ENCODE measurements at regions not wholly inside any gene's neighbourhood (a gene's known extent, or its start where the extent isn't known, plus 50 kb on each side); places are given as distances from the start of the nearest gene placed in this dataset.

- Mint-ChIP-seq H3K36me3 (no peaks in the 10 kb centered on the region), H3K9me3 (no peaks in the 10 kb centered on the region), H3K27ac (no peak overlapping the region)
- no peak for ATAC-seq
- no peak for DNase-seq (ENCODE audit: low spot score in 2 of 2)
Observed at GRCh38 chr9:120258096-120258495, 321.9 kb downstream of the CDK5RAP2 start.

- no peaks in the 10 kb centered on the region for H3K36me3 Mint-ChIP-seq
- H3K27ac Mint-ChIP-seq = no peak overlapping the region
- DNase-seq (ENCODE audit: low spot score in 2 of 2) (no peak), ATAC-seq (no peak)
- H3K9me3 Mint-ChIP-seq = no peaks in the 10 kb centered on the region
Observed at GRCh38 chr9:120257483-120257882, 322.5 kb downstream of the CDK5RAP2 start.

DNA sequence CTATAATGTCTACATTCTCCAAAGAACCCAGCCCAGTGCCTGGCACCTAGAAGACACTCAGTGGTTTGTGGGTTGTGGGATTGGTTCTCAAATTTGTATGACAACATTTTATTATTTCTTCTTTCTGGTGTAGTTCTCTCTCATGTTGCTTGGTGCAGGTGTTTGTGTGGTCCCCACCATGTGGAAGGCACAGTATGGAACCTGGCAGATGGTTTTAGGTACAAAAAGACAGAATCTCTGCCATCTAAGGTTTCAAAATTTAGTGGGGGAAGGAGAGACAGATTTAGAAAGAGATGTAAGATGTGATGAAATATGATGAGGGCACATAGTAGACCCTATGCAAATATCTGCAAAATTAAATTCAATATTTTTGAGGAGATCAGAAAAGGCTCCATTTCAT lies 323.8 kb downstream of the CDK5RAP2 start:
- DNase-seq (ENCODE audit: low spot score in 2 of 2) = no peak
- H3K9me3 Mint-ChIP-seq = peaks cover 0 to under 1% of the 10 kb centered on the region in 2 donors
- no peak for ATAC-seq
- H3K36me3 Mint-ChIP-seq = no peaks in the 10 kb centered on the region
- H3K27ac Mint-ChIP-seq = no peak overlapping the region

DNA sequence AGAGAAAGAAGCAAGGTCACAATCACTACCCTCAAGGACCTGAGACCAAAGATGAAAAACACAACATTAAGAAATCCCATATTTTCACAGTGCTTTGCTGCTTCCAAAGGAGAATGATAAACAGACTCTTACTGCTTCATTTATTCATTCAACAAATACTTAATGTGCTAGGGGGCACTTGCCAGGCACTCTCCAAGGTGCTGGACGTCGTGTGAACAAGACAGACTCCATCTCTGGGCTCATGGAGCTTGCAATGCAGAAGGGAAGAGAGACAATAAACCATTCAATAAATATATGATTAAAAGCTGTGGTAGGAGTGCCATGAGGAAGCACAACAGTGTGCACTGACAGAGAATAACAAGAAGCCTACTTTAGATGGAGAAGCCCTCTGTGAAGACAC lies 327.7 kb downstream of the CDK5RAP2 start:
- H3K36me3 Mint-ChIP-seq = no peaks in the 10 kb centered on the region
- no peak for ATAC-seq
- peaks cover 0 to 3% of the 10 kb centered on the region in 2 donors for H3K9me3 Mint-ChIP-seq
- DNase-seq (ENCODE audit: low spot score in 2 of 2) = no peak
- no peak overlapping the region for H3K27ac Mint-ChIP-seq

DNA sequence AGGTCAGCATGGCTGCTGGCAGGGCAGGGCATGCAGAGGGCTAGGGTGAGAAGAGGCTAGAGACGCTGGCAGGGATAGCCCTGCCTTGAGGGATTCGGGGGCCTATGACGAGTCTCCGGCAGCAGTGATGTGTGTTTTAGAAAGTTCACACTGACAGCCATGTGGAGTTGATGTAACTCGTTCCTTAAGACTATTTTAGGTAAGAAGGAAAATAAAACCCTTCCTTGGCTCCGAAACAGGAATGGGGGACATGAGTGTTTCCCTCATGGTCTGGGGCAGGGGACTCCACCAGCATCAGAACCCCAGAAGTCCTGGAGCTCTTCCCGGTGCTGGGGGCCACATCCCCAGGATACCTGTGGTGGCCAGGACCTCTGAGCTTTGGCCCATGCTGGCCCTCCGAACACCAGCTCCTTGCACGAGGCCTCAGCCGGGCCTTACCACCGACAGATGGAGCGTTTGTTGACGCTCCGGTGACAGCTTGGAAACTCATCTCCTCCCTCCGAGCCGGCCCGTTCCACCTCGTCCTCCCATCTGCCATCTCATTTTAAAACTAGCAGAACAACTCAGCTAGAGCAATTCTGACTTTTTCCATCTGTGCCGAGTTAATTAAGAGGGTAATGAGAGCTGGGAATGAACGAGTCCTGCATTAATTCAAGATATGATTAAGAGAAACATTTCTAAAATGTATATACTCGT lies 337.7 kb downstream of the CDK5RAP2 start:
- DNase-seq (ENCODE audit: low spot score in 2 of 2) (no peak), ATAC-seq (no peak)
- Mint-ChIP-seq H3K36me3 (peaks cover 0 to 5% of the 10 kb centered on the region in 2 donors), H3K9me3 (peaks cover 3 to 5% of the 10 kb centered on the region in 2 donors), H3K27ac (no peak overlapping the region)

GRCh38 chr9:120236596-120236995 lies 343.4 kb downstream of the CDK5RAP2 start:
- Mint-ChIP-seq H3K36me3 (no peaks in the 10 kb centered on the region), H3K27ac (no peak overlapping the region), H3K9me3 (peaks cover 5% of the 10 kb centered on the region in 2 donors)
- no peak for ATAC-seq
- DNase-seq (ENCODE audit: low spot score in 2 of 2) = no peak

GRCh38 chr9:120235081-120235480 lies 344.9 kb downstream of the CDK5RAP2 start:
- no peak overlapping the region for H3K27ac Mint-ChIP-seq
- ATAC-seq = no peak
- no peak for DNase-seq (ENCODE audit: low spot score in 2 of 2)
- H3K9me3 Mint-ChIP-seq = peaks cover 5% of the 10 kb centered on the region in 2 donors
- no peaks in the 10 kb centered on the region for H3K36me3 Mint-ChIP-seq

DNA sequence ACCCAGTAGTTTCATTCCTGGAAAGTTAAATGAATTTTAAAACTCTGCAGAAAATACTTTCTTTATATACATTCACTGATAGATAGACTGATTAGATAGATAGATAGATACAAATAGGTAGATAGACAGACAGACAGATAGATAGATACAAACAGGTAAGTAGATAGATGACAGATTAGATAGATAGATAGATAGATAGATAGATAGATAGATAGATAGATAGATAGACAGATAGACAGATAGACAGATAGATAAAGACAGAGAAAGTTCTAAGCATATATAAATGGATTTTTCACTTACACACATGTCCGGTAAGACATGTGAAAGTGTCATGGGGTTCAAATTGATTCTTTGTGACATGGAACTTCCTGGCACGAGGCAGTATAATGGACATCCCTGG lies 349.7 kb downstream of the CDK5RAP2 start:
- no peak for ATAC-seq
- DNase-seq (ENCODE audit: low spot score in 2 of 2) = no peak
- Mint-ChIP-seq H3K9me3 (no peaks in the 10 kb centered on the region), H3K36me3 (no peaks in the 10 kb centered on the region), H3K27ac (no peak overlapping the region)

DNA sequence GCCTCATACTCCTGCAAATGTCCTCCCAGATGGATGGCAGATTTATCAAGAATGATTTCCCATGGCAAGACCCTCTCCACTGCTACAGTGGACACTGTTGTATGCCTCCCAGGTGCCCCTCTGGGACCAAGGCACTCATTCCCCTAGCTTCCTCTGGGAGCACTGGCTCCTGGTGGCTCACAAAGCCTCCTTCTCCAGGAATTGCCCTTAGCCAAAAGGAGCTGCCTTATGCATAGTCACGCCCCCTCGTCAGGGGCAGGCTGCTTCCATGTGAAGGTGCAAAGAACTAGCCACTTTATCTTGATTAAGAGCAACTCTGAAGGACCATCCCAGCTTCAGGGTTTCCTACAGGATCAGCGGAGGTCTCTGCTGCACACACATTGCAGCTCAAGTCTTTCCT lies 358.1 kb downstream of the CDK5RAP2 start:
- H3K9me3 Mint-ChIP-seq = no peaks in the 10 kb centered on the region
- ATAC-seq = no peak
- no peak overlapping the region for H3K27ac Mint-ChIP-seq
- no peak for DNase-seq (ENCODE audit: low spot score in 2 of 2)
- no peaks in the 10 kb centered on the region for H3K36me3 Mint-ChIP-seq

DNA sequence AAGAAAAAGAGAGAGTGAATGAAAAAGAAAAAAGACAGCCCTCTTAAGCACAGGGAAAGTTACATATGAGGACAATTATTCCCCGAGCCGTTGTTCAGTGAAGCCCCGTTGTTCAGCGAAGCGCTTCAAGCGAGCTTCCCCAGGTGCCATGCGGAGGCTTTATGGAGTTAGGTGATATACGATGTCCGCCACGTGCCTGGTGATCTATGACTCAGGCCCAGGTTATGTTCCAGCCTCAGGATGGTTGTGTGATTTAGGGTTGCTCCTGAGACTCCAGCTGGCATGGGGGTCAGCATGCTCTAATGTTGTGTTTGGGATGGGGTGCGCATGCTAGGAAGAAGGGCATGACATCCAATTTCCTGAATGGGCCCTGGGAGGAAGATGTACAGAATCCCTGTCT lies 365.6 kb downstream of the CDK5RAP2 start:
- no peak overlapping the region for H3K27ac Mint-ChIP-seq
- ATAC-seq = no peak
- DNase-seq (ENCODE audit: low spot score in 2 of 2) = no peak
- no peaks in the 10 kb centered on the region for H3K9me3 Mint-ChIP-seq
- no peaks in the 10 kb centered on the region for H3K36me3 Mint-ChIP-seq

GRCh38 chr9:120212853-120213200 lies 367.1 kb downstream of the CDK5RAP2 start:
- ATAC-seq (no peak), DNase-seq (ENCODE audit: low spot score in 2 of 2) (no peak)
- Mint-ChIP-seq H3K9me3 (no peaks in the 10 kb centered on the region), H3K27ac (peak overlapping the region in 1 of 2 donors; percentile 11), H3K36me3 (no peaks in the 10 kb centered on the region)

- ATAC-seq = no peak
- DNase-seq (ENCODE audit: low spot score in 2 of 2) = no peak
- Mint-ChIP-seq H3K36me3 (no peaks in the 10 kb centered on the region), H3K27ac (peak overlapping the region in 1 of 2 donors; percentile 3), H3K9me3 (no peaks in the 10 kb centered on the region)
Observed at GRCh38 chr9:120212153-120212852, 367.7 kb downstream of the CDK5RAP2 start.

DNA sequence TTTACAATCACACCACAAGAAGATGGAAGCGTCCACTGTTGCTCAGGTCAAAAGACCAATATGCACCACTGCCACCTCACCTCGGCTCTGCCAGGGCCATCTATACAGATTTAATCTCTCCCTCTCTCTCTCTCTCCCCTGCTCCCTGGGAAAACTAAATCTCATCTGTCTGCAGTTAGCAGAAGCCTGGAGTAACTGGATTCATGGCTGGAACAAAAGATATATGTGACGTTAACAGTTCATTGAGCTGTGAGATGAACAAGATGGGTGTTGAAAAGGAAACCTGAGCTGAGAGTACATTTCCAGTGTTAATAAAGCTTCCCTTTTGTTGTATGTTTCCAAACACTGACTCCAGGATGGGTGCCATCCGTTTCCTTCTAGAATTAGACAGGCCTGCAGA lies 369.7 kb downstream of the CDK5RAP2 start:
- no peak overlapping the region for H3K27ac Mint-ChIP-seq

DNA sequence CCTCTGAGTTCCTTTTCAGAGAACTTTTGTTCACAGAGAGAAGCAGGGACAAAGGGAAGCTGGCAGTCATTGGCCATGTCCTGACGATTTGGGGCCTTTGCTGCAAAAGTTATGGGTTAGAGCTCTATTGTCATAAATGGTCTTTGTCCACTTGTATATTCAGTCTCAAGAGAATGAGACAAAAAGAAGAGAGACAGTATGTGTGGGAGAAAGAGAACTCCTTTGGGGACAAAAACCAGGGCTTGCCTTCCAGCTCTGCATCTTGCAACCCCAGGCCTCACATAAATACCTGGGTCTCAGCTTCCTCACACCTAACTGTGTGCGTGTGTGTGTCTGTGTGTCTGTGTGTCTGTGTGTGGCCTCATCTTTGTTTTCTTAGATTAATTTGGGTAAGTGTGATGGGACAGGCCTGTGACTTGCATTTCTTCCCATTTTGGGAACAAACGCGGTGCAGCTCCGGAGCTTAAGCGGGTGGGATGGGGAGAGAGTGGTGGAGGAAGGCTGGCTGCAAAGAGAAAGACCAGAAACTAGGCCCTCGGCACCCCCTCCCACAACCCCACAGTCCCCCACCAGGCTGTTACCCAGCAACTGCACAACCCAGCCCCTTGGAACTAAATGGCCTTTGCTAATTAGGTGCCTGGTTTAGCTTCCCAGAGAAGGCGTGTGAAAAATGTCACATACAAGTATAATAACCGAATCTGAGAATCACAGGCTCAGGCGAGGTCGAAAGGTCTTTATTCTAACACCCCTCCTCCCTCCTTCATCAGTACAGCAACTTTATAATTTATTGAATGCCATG lies 376.9 kb downstream of the CDK5RAP2 start:
- Mint-ChIP-seq H3K9me3 (peaks cover 0 to 3% of the 10 kb centered on the region in 2 donors), H3K36me3 (no peaks in the 10 kb centered on the region), H3K27ac (no peak overlapping the region)
- ATAC-seq (no peak), DNase-seq (ENCODE audit: low spot score in 2 of 2) (no peak)

More for the DNA sequence above, 369.7 kb downstream of the CDK5RAP2 start:
- no peaks in the 10 kb centered on the region for H3K36me3 Mint-ChIP-seq
- H3K9me3 Mint-ChIP-seq = no peaks in the 10 kb centered on the region
- ATAC-seq = no peak
- DNase-seq (ENCODE audit: low spot score in 2 of 2) = no peak

DNA sequence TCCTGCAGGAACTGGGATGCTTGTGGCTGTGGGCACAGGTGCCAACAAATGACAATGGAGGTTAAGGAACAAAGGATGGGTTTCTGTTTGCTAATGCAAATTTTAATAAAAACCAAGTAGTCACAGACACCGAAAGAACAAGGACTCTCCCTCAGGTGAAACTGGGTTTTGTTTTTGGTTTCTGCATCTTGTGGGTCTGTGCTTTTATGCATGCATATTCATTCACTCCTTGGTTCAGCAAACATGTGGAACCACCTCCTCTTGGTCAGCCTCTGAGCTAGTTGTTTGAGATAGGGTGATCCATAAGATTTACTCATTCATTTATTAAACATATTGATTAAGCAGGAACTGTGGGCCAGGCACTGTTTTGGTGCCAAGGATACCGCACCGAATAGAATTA lies 381.9 kb downstream of the CDK5RAP2 start:
- peaks cover 0 to 3% of the 10 kb centered on the region in 2 donors for H3K9me3 Mint-ChIP-seq
- H3K27ac Mint-ChIP-seq = no peak overlapping the region
- H3K36me3 Mint-ChIP-seq = no peaks in the 10 kb centered on the region

DNA sequence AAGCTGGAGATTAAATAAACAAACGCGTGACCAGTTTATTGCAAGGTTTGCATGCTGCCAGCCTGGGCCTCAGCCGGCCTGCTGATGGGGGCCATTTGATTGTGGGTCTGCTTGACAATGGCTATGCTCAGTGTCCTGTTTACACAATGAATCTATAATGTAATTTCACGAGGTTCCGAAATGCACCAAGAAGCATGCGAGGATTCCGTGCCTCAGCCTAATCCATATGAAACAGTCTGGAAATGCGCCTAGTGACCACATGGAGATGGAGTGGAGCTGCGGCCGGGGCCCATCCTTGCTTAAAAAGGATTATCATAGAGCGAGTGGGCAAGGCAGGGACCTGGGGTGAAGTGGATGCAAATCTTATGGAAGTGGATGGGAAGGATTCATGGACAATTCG lies 382.4 kb downstream of the CDK5RAP2 start:
- Mint-ChIP-seq H3K27ac (no peak overlapping the region), H3K9me3 (peaks cover 0 to 3% of the 10 kb centered on the region in 2 donors), H3K36me3 (no peaks in the 10 kb centered on the region)
- DNase-seq (ENCODE audit: low spot score in 2 of 2) (no peak), ATAC-seq (no peak)

More for the DNA sequence above, 381.9 kb downstream of the CDK5RAP2 start:
- DNase-seq (ENCODE audit: low spot score in 2 of 2) (no peak), ATAC-seq (no peak)

GRCh38 chr9:120191141-120191540 lies 388.8 kb downstream of the CDK5RAP2 start:
- peaks cover 0 to under 1% of the 10 kb centered on the region in 2 donors for H3K9me3 Mint-ChIP-seq
- ATAC-seq (no peak), DNase-seq (ENCODE audit: low spot score in 2 of 2) (no peak)
- H3K36me3 Mint-ChIP-seq = no peaks in the 10 kb centered on the region
- no peak overlapping the region for H3K27ac Mint-ChIP-seq
